HepG2 (cell line): ENCODE measurements at regions not wholly inside any gene's neighbourhood (a gene's known extent, or its start where the extent isn't known, plus 50 kb on each side); places are given as distances from the start of the nearest gene placed in this dataset.

ENCODE experiments used
- ATAC-seq: fragments of 200-7000 bp; cut with Tn5 transposase; 3 replicates; pipeline ENCODE4 v1.9.1; 2020; ENCODE audit warnings: mild to moderate bottlenecking, moderate library complexity
- BruUV-seq: library from RNA; stranded (reverse); fragments of 400-500 nt; replicated peaks from 2 replicates; lab custom pipeline; 2021; lab: Mats Ljungman, UMichigan
- CTCF ChIA-PET: fragments of 300-600 bp; formaldehyde crosslinking; extraction: SDS; loops from one replicate; lab custom pipeline; 2021; ENCODE audit warnings: low total read pairs, inconsistent platforms, low intra/inter-chr PET ratio; lab: Yijun Ruan, JAX
- POLR2A ChIA-PET: fragments of 350-600 bp; sonication (Branson Sonifier 250); formaldehyde crosslinking; loops from one replicate; lab custom pipeline; 2020; ENCODE audit warnings: antibody characterized with exemption, inconsistent platforms; lab: Yijun Ruan, JAX
- DNase-seq: peaks from one replicate; pipeline ENCODE4 v3.0.0-alpha.2; 2015; ENCODE audit warnings: low spot score
- FAIRE-seq: peaks from 3 replicates; lab custom pipeline; 2011; peaks lifted over from hg19 to GRCh38; lab: Jason Lieb, UNC
- H2AFZ ChIP-seq: one replicate; pipeline ENCODE4 v1.6.1; 2011; ENCODE audit warnings: low read length, inconsistent platforms
- H3K27ac ChIP-seq: fragments of 300-600 bp; 3 replicates; pipeline ENCODE4 v1.8.0; 2011; ENCODE audit warnings: mixed run types, mild to moderate bottlenecking, mixed read lengths, low read length, inconsistent platforms; ENCODE audit not compliant: insufficient read depth; ENCODE audit errors: extremely low read length
- H3K27me3 ChIP-seq, 2 experiments: fragments of 200-600 bp in 1 of 2; 2 replicates in 1 of 2; 3 replicates in 1 of 2; pipeline versions ENCODE4 v1.6.0 to v1.8.0; 2011; ENCODE audit warnings: low read length in 2 of 2, mild to moderate bottlenecking in 2 of 2, moderate library complexity in 2 of 2, inconsistent platforms in 1 of 2; ENCODE audit not compliant: insufficient read depth in 2 of 2, control insufficient read depth in 1 of 2
- H3K36me3 ChIP-seq, 2 experiments: fragments of 200-600 bp in 1 of 2; replicated peaks in 1 of 2; 2 replicates in 1 of 2; 3 replicates in 1 of 2; pipeline versions ENCODE4 v1.5.1 to v1.8.0; 2011; ENCODE audit warnings: low read length in 2 of 2, inconsistent platforms in 1 of 2; ENCODE audit not compliant: insufficient read depth in 2 of 2, control insufficient read depth in 1 of 2
- H3K4me1 ChIP-seq: 2 replicates; pipeline ENCODE4 v1.5.1; 2012; ENCODE audit warnings: low read length, inconsistent platforms; ENCODE audit not compliant: insufficient read depth
- H3K4me2 ChIP-seq: 2 replicates; pipeline ENCODE4 v1.6.0; 2011; ENCODE audit warnings: low read depth, low read length, inconsistent platforms
- H3K4me3 ChIP-seq, 3 experiments: fragments of 200-600 bp in 1 of 3; sonication (generic), shearing (Covaris generic) in 1 of 3; replicated peaks in 1 of 3; 2 replicates each; pipeline ENCODE4 v1.5.1; 2011 to 2016; ENCODE audit warnings: low read length in 3 of 3, inconsistent platforms in 2 of 3, low read depth in 2 of 3, mild to moderate bottlenecking in 2 of 3, control low read depth in 1 of 3, mixed read lengths in 1 of 3; ENCODE audit not compliant: insufficient read depth in 1 of 3
- H3K79me2 ChIP-seq: one replicate; pipeline ENCODE4 v1.6.1; 2011; ENCODE audit warnings: low read length, inconsistent platforms; ENCODE audit not compliant: insufficient read depth
- H3K9ac ChIP-seq: 2 replicates; pipeline ENCODE4 v1.6.0; 2011; ENCODE audit warnings: mild to moderate bottlenecking, low read depth, low read length, inconsistent platforms; ENCODE audit not compliant: insufficient read depth
- H3K9me3 ChIP-seq: 2 replicates; pipeline ENCODE4 v1.5.1; 2012; ENCODE audit warnings: mild to moderate bottlenecking, low read length
- H4K20me1 ChIP-seq: 2 replicates; pipeline ENCODE4 v1.6.0; 2011; ENCODE audit warnings: inconsistent platforms, mild to moderate bottlenecking, low read length, moderate library complexity; ENCODE audit not compliant: insufficient read depth
- EED ChIP-seq: sonication (generic); formaldehyde crosslinking; IDR thresholded peaks from 2 replicates; pipeline ENCODE4 v1.5.0; 2020; ENCODE audit warnings: mild to moderate bottlenecking, missing genetic modification reagents
- HOXA9 ChIP-seq: sonication (generic); formaldehyde crosslinking; IDR thresholded peaks from 2 replicates; pipeline ENCODE4 v1.8.1; 2022; ENCODE audit warnings: missing genetic modification reagents, mild to moderate bottlenecking, moderate library complexity, borderline replicate concordance
- NCOA2 ChIP-seq: sonication (generic); formaldehyde crosslinking; IDR thresholded peaks from 2 replicates; pipeline ENCODE4 v1.8.0; 2022; ENCODE audit warnings: inconsistent platforms
- NFATC3 ChIP-seq: sonication (generic); formaldehyde crosslinking; IDR thresholded peaks from 2 replicates; pipeline ENCODE4 v1.5.1; 2020; ENCODE audit warnings: mild to moderate bottlenecking, missing genetic modification reagents
- NFYB ChIP-seq: sonication (generic); formaldehyde crosslinking; IDR thresholded peaks from 2 replicates; pipeline ENCODE4 v1.4.0; 2020; ENCODE audit warnings: missing genetic modification reagents
- POGZ ChIP-seq: sonication (generic); formaldehyde crosslinking; IDR thresholded peaks from 2 replicates; pipeline ENCODE4 v1.4.0; 2020; ENCODE audit warnings: mild to moderate bottlenecking, missing genetic modification reagents
- SIN3A ChIP-seq: IDR thresholded peaks from 2 replicates; pipeline ENCODE4 v1.6.1; 2011; ENCODE audit warnings: low read depth, mild to moderate bottlenecking, control low read depth, low read length, borderline replicate concordance
- SMC3 ChIP-seq: IDR thresholded peaks from 2 replicates; pipeline ENCODE4 v1.6.1; 2011; ENCODE audit warnings: low read length, improper control_type of control experiment
- SP4 ChIP-seq: sonication (generic); formaldehyde crosslinking; IDR thresholded peaks from 2 replicates; pipeline ENCODE4 v1.8.1; 2023; ENCODE audit warnings: mild to moderate bottlenecking, missing genetic modification reagents
- STAT5B ChIP-seq: sonication (generic); formaldehyde crosslinking; IDR thresholded peaks from 2 replicates; pipeline ENCODE4 v1.4.0; 2020; ENCODE audit warnings: missing genetic modification reagents
- ZMYM4 ChIP-seq: sonication (generic); formaldehyde crosslinking; IDR thresholded peaks from 2 replicates; pipeline ENCODE4 v1.8.1; 2023; ENCODE audit warnings: mild to moderate bottlenecking, missing genetic modification reagents
- ZNF235 ChIP-seq: sonication (generic); formaldehyde crosslinking; IDR thresholded peaks from 2 replicates; pipeline ENCODE4 v1.8.1; 2023; ENCODE audit warnings: mild to moderate bottlenecking, missing genetic modification reagents, borderline replicate concordance
- ZNF264 ChIP-seq: sonication (generic); formaldehyde crosslinking; IDR thresholded peaks from 2 replicates; pipeline ENCODE4 v1.4.0; 2020; ENCODE audit warnings: missing genetic modification reagents
- ZNF567 ChIP-seq: sonication (generic); formaldehyde crosslinking; IDR thresholded peaks from 2 replicates; pipeline ENCODE4 v1.8.1; 2023; ENCODE audit warnings: mild to moderate bottlenecking, missing genetic modification reagents, borderline replicate concordance
- WGBS: methylation state at CpG from one replicate; pipeline ENCODE4 v1.1.6; 2017; ENCODE audit warnings: low lambda C conversion rate; 5-methylcytosine and 5-hydroxymethylcytosine counted together
- in situ Hi-C: cut with HindIII; loops from 2 replicates; pipeline ENCODE4 v1.10.0; 2017; ENCODE audit warnings: low pct_unique_long_range_greater_than_20kb; ENCODE audit not compliant: extremely low pct_ligation_motif_present
- intact Hi-C: fragments of 100-400 bp; cut with micrococcal nuclease; formaldehyde crosslinking; loops from one replicate; pipeline ENCODE4 v1.10.0; 2022; ENCODE audit not compliant: unreplicated experiment
- TF ChIP-seq, protein P1 (sequence below): sonication (generic); formaldehyde crosslinking; conservative IDR thresholded peaks from 2 replicates; pipeline ENCODE4 v1.5.0; 2020; ENCODE audit warnings: missing genetic modification reagents
- TF ChIP-seq, protein P2 (sequence below): sonication (generic); formaldehyde crosslinking; IDR thresholded peaks from 2 replicates; pipeline ENCODE4 v1.8.1; 2023; ENCODE audit warnings: mild to moderate bottlenecking, missing genetic modification reagents

DNA sequence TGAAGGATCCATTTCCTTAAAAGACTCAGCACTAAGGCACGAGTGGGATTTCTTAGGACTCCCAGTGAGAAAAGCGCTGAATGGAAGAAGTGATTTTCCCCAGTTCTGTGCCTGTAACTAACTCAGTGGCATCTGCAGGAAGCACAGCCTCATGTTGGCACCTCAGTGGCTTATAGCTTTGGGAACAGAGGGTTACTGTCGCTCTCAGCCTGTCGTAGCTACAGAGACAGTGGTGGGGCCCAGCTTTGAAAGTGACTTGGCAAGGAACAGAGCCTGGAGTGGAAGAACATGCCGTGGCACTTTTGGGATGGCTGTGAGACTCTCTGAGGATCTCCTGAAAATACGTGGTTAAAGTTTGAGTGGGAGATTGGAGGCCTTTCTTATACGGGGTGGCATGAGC is 242.4 kb upstream of the MYOCD start:
- no peak for ATAC-seq
- WGBS = 19% methylated on average over 5 of the region's 7 CpGs
- no peaks in the 10 kb centered on the region for H3K79me2 ChIP-seq
- FAIRE-seq = no peak
- TF ChIP-seq ZNF235 (CRISPR knock-in tag) (no peak), SMC3 (no peak)
- no peaks in the 10 kb centered on the region for H3K4me1 ChIP-seq
- no peak overlapping the region for H3K4me2 ChIP-seq
- intact Hi-C loops (no loop called here), in situ Hi-C loops (no loop called here)
- no peaks in the 10 kb centered on the region for H4K20me1 ChIP-seq
- BruUV-seq = no TSS peak
- H3K9ac ChIP-seq = no peak overlapping the region
- H3K4me3 ChIP-seq = no peak overlapping the region
- peaks cover 0 to 16% of the 10 kb centered on the region in 2 experiments; a peak in 2 of 5 replicates for H3K27me3 ChIP-seq
- CTCF ChIA-PET = no interaction called here
- DNase-seq = no peak
- no peaks in the 10 kb centered on the region for H3K36me3 ChIP-seq
- H3K27ac ChIP-seq = no peak overlapping the region
- no peaks in the 10 kb centered on the region for H3K9me3 ChIP-seq
- H2AFZ ChIP-seq = no peak overlapping the region
- POLR2A ChIA-PET = no interaction called here

DNA sequence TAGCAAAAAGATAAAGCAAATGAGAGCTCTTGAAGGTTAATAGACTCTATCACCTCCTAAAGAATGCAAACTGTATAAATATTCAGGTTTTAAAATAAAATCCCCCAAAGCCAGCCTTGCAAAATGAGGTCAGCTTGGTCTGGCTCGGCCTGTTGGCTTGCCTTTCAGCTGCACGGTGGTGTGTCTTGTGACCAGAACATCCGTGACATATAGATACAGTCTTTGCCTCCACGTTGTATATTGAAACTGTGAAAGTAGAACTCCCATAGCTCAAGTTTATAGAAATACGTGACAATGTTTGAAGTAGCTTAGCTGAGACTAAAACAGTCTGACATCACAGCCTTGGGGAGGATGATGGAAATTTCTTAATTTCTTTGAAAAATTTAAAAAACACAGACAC is 236.6 kb upstream of the MYOCD start:
- H3K9me3 ChIP-seq = no peaks in the 10 kb centered on the region
- TF ChIP-seq ZNF264 (no peak), POGZ (CRISPR knock-in tag) (no peak), SP4 (CRISPR knock-in tag) (no peak), HOXA9 (CRISPR knock-in tag) (no peak), NCOA2 (CRISPR knock-in tag) (no peak), SIN3A (no peak), ZMYM4 (no peak), STAT5B (CRISPR knock-in tag) (no peak), ZNF567 (no peak), NFATC3 (CRISPR knock-in tag) (no peak), EED (CRISPR knock-in tag) (no peak), NFYB (CRISPR knock-in tag) (no peak)
- TF ChIP-seq, protein P1, sequence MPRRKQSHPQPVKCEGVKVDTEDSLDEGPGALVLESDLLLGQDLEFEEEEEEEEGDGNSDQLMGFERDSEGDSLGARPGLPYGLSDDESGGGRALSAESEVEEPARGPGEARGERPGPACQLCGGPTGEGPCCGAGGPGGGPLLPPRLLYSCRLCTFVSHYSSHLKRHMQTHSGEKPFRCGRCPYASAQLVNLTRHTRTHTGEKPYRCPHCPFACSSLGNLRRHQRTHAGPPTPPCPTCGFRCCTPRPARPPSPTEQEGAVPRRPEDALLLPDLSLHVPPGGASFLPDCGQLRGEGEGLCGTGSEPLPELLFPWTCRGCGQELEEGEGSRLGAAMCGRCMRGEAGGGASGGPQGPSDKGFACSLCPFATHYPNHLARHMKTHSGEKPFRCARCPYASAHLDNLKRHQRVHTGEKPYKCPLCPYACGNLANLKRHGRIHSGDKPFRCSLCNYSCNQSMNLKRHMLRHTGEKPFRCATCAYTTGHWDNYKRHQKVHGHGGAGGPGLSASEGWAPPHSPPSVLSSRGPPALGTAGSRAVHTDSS = no peak
- TF ChIP-seq, protein P2, sequence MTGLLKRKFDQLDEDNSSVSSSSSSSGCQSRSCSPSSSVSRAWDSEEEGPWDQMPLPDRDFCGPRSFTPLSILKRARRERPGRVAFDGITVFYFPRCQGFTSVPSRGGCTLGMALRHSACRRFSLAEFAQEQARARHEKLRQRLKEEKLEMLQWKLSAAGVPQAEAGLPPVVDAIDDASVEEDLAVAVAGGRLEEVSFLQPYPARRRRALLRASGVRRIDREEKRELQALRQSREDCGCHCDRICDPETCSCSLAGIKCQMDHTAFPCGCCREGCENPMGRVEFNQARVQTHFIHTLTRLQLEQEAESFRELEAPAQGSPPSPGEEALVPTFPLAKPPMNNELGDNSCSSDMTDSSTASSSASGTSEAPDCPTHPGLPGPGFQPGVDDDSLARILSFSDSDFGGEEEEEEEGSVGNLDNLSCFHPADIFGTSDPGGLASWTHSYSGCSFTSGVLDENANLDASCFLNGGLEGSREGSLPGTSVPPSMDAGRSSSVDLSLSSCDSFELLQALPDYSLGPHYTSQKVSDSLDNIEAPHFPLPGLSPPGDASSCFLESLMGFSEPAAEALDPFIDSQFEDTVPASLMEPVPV (CRISPR knock-in tag) = no peak
- ChIA-PET POLR2A (no interaction called here), CTCF (no interaction called here)
- no peak overlapping the region for H3K4me2 ChIP-seq
- H3K27ac ChIP-seq = no peak overlapping the region
- in situ Hi-C loops (no loop called here), intact Hi-C loops (no loop called here)
- no peaks in the 10 kb centered on the region for H3K36me3 ChIP-seq
- no peaks in the 10 kb centered on the region for H3K4me1 ChIP-seq
- H3K79me2 ChIP-seq = no peaks in the 10 kb centered on the region
- FAIRE-seq = no peak
- DNase-seq = no peak
- no TSS peak for BruUV-seq
- peaks cover 2 to 4% of the 10 kb centered on the region in 2 experiments; a peak in 3 of 5 replicates for H3K27me3 ChIP-seq
- H4K20me1 ChIP-seq = no peaks in the 10 kb centered on the region
- H3K9ac ChIP-seq = no peak overlapping the region
- no peak overlapping the region for H2AFZ ChIP-seq
- WGBS = 0% methylated on average over 4 of the region's 5 CpGs
- H3K4me3 ChIP-seq = no peak overlapping the region
- ATAC-seq = no peak
